ENCODE measurements at regions not wholly inside any gene's neighbourhood (a gene's known extent, or its start where the extent isn't known, plus 50 kb on each side); places are given as distances from the start of the nearest gene placed in this dataset.

DNA sequence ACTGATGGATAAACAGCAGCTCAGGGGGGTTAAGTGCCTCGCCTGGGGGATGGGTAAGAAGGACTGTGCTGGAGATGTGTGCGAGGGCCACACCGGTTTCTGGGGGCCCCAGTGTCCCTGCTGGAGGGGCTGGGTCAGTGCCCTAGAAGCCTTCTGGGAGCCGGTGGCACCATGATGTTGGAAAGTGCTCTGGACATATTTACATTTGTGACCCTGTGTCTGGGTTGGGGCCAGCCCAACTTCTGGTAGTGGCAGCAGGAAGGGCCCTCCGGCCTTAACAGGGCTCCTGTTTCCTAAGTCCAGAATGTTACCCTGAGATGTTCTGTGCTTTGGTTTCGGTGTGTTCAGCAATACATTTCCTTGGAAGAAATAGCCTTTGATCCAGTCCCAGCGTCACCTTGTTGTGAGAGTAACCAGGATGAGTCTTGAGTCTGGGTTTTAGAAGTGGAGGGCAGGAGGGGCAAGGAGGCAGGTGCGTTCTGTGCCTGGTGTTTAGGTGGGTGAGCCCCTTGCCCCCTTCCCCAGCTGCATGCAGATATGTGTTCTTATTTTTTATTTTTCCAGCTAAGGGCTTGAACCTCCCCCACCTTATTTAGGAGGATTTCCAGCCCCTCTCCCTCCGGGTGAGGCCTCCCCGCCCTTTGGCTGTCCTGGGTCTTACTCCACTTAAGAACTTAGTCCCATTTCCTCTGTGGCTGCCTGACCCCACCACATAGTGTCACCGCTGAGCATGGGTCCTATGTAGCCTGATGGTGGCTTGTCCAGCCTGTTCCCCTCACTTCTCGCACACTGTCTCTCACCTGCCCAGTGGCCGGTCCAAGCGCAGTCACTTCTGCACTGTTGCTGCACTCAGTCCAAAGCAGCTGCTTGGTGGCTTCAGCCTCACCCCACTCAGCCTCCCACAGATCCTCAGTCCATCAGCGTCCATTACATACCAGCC, 132.7 kb upstream of the HS6ST1 start:
- no peak for DNase-seq

DNA sequence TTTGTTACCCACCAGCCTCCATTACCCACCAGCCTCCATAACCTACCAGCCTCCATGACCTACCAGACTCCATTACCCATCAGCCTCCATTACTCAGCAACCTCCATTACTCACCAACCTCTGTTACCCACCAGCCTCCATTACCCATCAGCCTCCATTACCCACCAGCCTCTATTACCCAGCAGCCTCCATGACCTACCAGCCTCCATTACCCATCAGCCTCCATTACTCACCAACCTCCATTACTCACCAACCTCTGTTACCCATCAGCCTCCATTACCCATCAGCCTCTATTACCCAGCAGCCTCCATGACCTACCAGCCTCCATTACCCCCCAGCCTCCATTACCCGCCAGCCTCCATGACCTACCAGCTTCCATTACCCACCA, 133.3 kb upstream of the HS6ST1 start:
- no peak for DNase-seq

DNA sequence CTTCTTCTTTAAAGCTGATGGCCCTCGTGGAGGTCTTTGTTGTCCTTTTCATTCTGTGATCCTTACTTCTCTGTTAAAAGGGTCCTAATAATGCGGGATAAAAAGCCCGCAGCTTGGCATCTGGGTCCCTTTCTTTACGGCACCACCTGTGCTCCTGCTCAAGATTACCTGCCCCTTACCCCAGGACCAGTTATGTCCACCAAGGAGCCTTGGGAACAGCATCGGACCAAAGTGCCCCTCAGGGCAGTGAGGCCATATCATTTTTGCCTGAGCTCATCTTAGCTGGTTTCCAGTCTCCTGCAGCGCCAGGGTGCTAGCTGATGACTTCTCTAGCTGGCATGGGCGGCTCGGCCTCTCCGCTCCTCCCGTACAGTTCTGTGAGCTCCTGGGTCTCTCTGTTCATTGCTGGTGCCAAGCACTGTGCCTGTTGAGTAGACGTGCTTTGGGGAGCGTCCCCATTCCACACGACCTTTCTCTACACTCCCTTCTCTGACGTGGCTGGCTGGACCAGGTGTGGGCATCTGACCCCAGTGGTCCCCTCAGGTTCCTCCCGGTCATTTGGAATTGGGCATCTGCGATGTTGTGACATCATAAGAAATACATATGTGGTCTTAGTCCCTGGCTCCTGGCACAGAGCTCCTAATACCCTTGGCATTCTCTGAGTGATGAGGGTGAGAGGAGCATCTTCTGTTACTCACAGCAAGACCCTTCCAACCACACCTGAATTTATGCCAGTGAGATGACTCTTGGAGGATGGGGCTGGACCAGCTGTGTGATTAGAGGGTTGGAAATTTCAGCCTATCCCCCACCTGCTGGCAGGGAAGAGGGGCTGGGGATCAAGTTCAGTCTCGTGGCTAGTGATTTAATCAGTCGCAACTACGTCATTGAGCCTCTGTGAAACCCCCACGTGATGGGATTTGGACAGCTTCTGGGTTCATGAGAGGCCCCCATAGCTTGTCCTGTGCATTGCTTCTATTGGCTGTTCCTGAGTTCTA, 134.2 kb upstream of the HS6ST1 start:
- peak; percentile 5 for DNase-seq

DNA sequence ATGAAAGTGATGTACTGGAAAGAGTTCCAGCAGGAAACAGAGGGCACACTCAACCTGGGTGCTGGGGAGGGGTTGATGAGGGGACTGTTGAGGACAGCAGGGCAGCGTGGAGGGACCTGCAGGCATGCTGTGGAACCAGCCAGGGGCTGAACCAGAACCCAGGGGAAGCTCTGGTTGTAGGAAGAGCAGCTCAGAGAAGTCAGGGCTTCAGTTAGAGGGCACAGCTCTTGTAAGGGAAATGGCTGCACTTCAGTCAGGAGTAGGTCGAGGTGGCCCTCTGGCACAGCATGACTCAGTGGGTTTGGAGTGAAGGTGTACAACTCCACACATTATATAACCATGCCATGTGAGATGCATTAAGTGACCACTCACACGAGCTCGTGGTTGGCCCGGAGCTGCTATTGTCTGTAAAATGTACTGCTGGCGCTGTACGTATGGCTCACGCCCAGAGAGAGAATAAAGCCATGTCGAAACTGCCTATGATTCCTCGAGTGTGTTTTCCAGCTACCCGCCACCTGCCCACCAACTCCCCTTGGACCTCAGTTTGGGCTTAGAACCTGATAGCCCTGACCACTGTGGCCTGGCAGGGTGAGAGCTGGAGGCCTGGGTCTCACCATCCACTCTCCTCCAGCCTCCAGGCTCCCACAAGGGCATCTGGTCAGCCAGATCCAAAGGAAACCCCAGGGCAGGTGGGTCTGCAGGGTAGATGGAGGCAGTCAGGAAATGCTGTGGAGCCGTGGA, 136.5 kb upstream of the HS6ST1 start:
- DNase-seq = no peak

DNA sequence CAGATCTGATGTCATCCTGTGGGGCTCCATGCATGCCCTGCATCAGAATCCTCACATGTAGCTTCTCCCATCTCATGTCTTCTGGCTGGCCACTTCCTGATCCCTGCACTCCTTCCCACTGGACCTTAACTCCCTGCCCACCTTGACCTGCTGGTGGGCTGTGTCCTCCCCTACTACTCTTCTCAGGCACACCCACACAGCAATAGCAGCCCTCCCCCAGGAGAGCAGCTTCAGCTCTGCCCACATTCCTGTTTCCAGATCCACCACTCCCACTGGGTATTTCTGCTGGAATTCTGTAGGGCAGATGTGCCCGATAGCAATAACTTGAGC, 137.0 kb upstream of the HS6ST1 start:
- DNase-seq = no peak

DNA sequence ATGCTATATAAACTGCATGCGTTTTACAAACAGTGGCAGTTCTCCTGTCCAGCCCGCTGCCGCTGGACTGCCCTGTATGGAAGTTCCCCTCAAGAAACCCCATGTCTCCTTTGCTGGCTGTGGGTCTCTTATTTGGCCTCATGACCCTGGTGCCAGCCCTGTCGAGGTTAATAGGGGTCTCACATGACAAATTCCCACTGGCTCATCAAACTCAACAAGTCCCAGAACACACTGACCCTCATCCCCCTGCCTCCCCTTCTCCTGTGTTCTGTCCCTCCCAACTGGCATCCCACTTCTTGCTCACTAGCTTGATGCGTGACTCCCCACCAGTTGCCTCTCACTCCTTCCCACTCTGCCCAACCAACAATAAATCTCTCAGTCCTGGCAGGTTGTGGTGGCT, 137.6 kb upstream of the HS6ST1 start:
- no peak for DNase-seq

DNA sequence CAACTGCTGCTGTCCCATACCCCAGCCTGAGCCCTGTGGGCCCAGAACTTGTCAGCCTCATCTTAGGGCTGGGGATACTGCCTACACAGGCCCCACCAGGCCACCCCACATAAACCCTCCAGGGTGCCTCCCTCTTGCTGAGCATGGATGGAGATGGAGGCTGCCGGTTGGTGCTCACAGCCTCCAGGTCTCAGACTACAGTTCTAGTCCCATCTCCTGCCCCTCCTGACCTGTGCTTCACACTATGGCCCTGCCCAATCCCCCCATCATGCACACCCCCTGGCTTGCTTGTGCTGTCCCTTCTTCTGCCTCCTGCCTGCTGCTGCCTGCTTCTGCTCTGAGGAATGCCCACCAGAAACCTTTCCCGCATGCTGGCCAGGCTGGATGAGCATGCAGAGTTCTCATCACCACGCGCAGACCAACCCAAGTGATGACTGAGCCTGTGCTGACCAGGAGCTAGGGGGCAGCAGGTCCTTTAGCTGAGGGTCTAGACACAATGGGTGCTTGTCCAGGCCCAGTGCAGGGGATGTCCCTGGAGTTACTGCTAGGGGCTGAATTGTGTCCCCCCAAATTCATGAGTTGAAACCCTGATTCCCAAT, 138.4 kb upstream of the HS6ST1 start:
- DNase-seq = no peak

DNA sequence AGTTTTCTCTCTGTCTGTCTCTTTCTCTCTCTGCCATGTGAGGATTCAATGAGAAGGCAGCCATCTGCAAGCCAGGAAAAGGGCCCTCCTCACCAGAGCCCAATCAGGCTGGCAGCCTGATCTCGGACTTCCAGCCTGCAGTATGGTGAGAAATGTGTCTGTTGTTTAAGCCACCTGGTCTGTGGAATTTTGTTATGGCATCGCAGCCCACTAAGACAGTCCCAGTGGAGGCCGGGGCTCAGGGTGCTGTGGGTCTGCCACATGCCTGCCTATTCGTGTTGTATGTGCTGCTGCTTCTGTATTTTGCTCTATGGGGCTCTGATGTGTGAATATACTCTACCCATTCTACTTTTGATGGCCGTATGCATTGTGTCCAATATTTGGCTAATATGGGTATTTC, 139.0 kb upstream of the HS6ST1 start:
- DNase-seq = no peak

DNA sequence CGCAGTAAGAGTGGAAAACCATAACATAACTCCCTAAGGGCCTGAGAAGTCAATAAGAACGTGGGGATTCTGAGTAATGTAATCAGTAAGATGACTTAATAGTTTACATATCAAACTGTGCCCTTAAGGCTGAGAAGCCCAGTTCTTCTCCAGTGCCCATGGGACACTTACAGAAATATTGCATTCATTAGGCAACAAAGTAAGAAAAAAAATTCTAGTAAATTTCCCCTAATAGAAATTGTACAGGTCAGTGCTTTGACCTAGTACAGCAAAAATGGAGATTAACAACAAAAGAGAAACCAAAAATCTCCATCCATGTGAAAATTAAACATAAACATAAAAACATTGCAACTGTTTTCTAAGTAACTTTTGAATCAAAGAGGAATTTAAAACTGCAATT, 139.8 kb upstream of the HS6ST1 start:
- peak; percentile 9 for DNase-seq

DNA sequence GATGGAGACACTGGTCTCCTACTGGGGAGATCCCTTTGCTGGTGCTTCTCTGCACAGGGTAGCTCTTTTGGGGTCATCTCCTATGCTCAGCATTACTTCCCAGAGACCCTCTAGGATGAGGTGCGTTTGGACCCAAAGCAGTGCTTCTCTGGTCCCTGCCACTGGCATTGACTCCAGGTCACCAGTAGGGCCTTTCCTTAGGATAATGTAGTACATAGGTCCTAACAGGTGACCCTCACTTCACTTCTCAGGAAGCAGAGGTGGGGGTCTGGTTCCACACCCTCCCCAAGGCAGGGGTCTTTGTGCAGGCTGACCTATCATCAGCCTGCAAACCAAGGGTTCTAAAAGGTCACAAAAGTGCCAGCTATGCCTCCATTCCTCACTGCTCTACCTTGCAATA, 145.8 kb upstream of the HS6ST1 start:
- DNase-seq = no peak

DNA sequence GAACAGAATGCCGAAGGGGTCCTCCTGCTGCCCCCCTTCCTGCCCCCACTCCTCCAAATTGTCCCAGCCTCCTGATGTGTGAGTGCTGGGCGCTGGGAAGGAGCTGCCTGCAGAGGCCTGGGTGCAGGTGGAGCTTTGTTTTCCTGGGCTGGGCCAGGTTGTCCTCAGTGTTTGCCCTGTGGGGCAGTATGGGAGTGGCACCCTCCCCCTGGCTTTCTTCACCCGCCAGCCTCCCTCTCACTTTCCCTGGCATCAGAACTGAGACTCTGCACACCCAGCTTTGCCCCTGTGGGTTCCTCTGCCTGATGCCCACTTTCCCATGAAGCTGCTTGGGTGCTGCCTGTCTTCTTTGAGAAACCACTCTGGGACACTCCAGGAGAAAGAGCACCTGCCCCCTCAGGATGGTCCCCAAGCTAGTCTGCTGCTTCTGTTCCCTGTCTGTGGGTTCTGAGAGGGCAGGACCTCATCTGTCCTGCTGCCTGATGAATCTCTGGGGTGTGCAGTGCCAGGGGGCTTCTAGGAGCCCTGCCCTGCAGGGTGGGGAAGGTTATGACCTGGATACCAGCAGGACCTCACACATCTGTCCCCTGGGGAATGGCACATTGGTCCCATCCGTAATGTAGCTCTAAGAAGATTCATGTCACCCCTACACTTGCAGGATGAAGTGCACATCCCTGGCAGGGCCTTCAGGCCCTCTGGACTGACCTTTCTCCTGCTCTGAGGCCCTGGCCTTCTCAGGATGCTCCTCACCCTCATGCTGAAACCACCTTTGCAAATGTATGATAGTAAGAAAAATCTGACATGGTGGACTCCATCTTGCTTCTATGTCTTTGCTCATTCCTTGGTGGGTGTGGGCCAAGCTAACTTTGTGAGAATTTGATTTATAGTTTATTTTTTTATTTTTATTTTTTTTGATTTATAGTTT, 146.8 kb upstream of the HS6ST1 start:
- no peak for DNase-seq

DNA sequence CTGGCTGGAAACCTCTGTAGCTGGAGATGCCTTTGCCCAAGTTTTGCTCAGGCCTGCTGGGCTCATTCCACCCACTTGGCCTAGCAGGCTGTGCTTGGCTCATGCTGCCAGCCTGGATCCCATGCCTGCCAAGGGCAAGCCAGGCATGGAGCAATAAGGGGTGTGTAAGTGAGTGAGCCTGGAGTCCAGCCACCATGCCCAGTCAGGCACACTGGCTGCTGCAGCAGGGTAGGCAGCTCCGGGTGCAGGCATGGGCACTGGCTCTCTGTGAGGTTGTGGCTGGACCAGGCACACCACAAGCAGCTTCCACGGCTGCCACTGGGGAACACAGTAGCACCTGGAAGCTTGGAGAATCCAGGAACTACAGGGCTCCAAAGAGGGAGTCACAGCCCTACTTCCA, 147.7 kb upstream of the HS6ST1 start:
- no peak for DNase-seq

DNA sequence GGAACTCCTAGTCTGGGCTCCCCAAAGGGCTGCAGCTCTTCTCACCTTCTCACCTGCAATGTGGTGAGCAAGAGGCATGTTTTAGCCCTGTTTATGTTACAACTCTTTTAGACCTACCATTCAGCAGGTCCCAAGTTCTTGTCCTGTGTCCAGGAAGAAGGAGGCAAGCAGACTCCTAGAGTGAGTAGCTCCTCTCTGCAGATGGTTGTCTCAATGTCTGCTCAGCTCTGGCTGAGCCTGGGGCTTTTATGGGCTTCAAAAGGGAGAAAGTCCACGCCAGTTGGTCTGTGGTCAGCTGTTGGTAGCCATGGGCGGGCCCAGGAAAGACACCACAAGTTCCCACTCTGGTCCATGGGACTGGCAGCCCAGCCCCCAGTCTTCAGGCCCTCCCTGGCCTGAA, 148.1 kb upstream of the HS6ST1 start:
- DNase-seq = no peak

DNA sequence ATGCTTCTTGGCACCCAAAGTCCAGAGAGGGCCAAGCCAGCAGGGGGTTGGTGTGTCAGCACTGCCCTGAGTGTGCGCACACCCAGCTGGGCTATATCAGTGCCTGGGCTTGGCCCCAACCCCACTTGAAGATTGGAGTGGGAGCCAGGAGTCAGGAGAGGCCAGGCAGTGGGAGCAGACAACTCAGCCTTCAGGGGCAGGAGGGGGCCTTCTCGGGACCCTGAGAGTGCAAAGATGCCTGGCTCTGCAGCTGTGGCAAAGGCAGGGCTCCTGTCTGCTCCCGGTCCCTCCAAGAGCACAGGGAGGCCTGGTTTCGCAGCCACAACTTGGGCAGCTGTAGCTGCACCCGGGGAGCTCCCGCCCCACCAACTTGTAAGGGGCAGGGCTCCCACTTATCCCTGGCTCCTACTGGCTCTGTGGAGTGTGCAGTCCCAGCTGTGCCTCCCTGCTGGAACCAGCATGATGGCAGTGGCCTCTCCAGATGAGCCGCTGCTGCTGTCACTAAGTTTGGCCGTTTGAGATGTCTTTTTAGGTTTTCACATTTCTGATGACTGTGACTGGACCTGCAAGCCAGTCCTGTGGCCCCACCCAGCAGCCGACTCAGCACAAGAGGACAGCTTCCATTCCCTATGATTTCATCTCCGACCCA, 148.8 kb upstream of the HS6ST1 start:
- DNase-seq = no peak

DNA sequence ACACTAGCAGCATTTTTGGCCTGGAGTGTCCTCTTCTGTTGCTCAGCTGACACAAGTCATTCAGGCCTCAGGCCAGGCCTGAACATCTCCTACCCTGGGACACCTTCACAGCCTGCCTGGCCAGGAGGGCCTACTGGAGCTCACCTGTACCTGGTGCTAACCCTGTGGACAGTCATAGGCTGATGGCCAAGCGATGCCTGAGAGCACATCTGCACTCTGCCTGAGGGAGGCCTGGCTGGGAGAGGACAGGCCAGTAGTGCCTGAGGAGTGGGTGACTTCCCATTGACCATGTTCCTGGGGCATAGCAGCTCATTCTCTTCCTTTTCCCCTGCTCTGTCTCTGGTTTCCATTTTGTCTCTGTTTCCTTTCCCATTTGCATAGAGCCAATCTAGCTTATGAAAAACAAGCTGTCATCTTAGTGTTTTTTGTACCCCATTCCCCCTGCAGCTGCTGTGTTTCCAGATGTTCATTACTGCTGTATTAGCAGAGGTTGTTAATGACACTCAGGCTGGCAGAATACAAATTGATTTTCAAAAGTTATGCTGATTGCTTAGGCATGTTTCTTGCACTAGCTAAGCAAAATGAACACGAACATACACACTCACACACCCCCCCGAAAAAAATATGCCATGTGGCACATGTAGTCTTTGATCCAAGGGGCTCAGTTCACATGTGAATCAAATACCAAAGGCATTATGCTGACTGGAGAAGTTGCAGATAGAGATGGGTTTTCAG, 149.7 kb upstream of the HS6ST1 start:
- no peak for DNase-seq

DNA sequence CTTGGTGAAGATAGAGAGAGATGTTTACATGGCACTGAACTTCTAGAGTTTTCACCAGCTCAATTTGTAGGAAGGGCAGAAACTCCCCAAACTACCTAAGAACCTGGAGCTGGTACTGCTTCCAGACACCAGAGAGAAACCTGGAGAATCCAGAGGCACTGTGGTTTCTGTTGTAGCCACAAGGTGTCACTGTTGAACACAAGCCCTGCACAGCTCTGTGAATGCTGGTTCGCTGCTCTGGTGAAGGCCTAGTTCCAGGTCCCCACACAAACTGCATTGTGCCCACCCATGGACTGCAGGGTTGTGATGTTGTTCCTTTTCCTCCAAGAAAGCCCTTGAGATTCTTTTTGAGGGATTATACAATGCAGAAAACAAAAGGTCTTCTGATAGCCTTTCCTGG, 150.5 kb upstream of the HS6ST1 start:
- DNase-seq = no peak

DNA sequence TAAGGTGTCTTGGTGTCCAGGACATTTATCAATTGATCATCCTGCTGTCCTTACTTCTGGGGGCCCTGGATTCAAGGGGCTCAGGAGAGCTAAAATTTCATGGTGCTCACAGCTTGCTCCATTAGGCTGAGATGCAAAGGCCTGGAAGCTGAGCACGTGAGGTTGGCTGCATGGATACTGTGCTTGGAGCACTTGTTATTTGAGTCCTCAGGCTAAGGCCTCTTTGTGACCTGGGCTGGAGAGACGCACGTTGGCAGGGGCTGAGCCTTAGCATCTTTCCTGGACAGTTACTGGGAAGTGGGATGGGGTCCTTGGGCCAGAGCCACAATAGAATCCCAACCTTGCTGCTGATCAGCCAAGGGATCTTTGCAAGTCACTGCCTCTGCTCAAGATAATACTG, 151.2 kb upstream of the HS6ST1 start:
- no peak for DNase-seq

DNA sequence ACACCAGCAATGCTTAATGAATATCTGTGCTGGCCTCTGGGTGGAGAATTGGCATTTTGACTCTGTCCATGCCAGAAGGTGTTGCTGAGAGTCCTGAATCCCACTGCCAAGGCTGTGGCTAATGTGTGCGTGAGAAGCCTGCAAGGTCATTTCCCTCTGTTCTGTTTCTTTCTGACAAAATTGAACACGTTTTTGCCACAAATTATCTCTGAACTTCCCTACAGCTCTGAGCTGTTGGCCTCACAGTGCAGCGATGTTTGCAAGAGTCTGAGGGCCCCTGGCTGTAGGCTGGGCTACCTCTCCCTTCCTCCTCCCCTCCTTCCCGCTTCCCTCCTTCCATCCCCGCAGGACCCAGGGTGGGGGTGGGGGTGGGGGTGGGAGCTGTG, 154.1 kb upstream of the HS6ST1 start:
- no peak for DNase-seq

DNA sequence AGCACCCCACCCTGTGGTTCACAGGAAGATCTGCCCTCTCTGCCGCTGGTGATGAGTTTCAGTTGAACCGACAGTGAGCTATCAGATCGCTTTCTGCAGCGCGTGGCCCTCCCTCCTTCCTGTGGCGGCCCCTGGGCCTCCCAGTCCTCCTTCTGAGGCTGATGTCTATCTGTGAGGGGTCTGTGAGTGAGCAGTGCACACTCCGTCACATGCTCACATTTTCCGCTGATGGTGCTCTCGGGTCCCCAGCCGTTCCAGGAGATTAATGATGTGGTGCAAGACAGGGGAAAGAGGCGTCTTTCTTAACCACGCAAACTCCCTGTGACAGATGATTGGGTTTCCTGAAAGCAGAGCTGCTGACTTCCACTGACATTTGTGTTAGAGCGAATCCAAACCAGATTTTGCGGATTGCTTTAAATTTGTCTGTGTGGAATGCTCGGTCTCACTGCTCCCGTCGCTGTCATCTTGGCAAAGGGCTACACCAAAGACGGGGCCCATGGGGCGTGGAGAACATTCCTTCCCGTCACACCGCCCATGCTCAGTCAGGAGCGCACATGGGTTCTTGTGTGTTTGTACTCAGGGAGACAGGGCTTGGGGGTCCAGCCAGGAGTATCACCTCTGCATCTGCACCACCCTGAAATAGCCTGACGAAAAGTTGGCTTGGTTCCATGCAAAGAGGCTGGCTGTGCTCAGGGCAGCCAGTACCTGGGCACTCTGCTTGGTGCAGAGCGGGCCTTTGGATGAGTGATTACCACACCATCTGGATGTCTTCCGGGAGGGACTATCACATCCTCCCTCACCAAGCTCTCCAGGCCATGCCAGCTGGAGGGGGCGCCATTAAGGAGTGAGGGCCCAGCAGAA, 154.7 kb upstream of the HS6ST1 start:
- peak; percentile 4 for DNase-seq

Data from NCI-H69 (cell line).